ENCODE measurements at regions not wholly inside any gene's neighbourhood (a gene's known extent, or its start where the extent isn't known, plus 50 kb on each side); places are given as distances from the start of the nearest gene placed in this dataset.
"Not testable (repeated sequence)": the region's sequence is repeated elsewhere in the genome, so short reads cannot be mapped to it uniquely, and the experiment has no call there.

DNA sequence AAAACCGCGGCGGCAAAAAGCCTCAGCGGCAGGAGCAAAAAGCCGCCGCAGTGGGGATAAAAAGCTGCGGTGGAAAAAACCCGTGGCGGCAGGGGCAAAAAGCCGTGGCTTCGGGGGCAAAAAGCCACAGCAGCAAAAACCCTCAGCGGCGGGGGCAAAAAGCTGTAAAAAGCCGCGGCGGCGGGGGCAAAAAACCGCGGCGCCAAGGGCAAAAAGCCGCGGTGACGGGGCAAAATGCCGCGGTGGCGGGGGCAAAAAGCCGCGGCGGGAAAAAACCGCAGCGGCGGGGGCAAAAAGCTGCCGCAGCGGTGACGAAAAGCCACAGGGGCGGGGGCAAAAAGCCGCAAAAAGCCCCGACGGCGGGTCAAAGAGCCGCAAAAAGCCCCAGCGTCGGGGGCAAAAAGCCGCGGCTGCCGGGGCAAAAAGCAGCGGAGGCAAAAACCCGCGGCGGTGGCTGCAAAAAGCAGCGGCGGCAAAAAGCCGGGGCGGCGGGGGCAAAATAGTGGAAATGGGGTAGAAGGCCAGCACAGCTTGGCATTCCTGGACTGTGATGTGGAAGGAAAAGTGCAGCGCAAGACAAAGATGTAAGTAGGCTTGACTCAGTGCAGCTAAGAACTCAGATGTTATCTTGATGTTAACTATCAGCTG, 151.8 kb downstream of the ANKRD30BL start:
- peak; percentile 52 for TF ChIP-seq EZH2 (IDR thresholded peaks at IDR 0.05; ENCODE audit: insufficient read depth, low read length)
- TF ChIP-seq, protein P1, sequence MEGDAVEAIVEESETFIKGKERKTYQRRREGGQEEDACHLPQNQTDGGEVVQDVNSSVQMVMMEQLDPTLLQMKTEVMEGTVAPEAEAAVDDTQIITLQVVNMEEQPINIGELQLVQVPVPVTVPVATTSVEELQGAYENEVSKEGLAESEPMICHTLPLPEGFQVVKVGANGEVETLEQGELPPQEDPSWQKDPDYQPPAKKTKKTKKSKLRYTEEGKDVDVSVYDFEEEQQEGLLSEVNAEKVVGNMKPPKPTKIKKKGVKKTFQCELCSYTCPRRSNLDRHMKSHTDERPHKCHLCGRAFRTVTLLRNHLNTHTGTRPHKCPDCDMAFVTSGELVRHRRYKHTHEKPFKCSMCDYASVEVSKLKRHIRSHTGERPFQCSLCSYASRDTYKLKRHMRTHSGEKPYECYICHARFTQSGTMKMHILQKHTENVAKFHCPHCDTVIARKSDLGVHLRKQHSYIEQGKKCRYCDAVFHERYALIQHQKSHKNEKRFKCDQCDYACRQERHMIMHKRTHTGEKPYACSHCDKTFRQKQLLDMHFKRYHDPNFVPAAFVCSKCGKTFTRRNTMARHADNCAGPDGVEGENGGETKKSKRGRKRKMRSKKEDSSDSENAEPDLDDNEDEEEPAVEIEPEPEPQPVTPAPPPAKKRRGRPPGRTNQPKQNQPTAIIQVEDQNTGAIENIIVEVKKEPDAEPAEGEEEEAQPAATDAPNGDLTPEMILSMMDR (IDR thresholded peaks at IDR 0.05; ENCODE audit: insufficient read depth, low read depth, low read length): no peak
- Histone ChIP-seq H4K20me1 (ENCODE audit: insufficient read depth, low read length) (no peaks in the 10 kb centered on the region), H3K9me3 (ENCODE audit: insufficient read depth, low read depth, low read length) (no peaks in the 10 kb centered on the region), H3K79me2 (ENCODE audit: insufficient read depth, low read length) (no peaks in the 10 kb centered on the region), H3K27me3 (ENCODE audit: insufficient read depth, low read length) (peaks cover 5% of the 10 kb centered on the region), H3K36me3 (ENCODE audit: insufficient read depth, low read length) (no peaks in the 10 kb centered on the region), H3K4me2 (ENCODE audit: low read length) (peak overlapping the region; percentile 72), H3K4me3 (ENCODE audit: insufficient read depth, low read depth, low read length) (no peak overlapping the region), H2AFZ (ENCODE audit: low read depth, low read length) (no peak overlapping the region), H3K27ac (ENCODE audit: low read depth, low read length) (no peak overlapping the region), H3K4me1 (ENCODE audit: insufficient read depth, low read length) (no peaks in the 10 kb centered on the region), H3K9ac (ENCODE audit: low read length) (no peak overlapping the region)
- peaks cover 54% of the 10 kb centered on the region for H3K27me3 Mint-ChIP-seq (ENCODE audit: low read depth, unreplicated experiment)
- H3K4me1 Mint-ChIP-seq (ENCODE audit: low read depth, unreplicated experiment): no peaks in the 10 kb centered on the region
- H3K36me3 Mint-ChIP-seq (ENCODE audit: low read depth, unreplicated experiment): no peaks in the 10 kb centered on the region
- H3K27ac Mint-ChIP-seq (ENCODE audit: unreplicated experiment): peak overlapping the region; percentile 66
- H3K4me3 Mint-ChIP-seq (ENCODE audit: unreplicated experiment): peak overlapping the region; percentile 62
- FAIRE-seq (no peak), DNase-seq (ENCODE audit: low read depth) (peak; percentile 46)
- peaks cover 2% of the 10 kb centered on the region for H3K9me3 Mint-ChIP-seq (ENCODE audit: unreplicated experiment)

DNA sequence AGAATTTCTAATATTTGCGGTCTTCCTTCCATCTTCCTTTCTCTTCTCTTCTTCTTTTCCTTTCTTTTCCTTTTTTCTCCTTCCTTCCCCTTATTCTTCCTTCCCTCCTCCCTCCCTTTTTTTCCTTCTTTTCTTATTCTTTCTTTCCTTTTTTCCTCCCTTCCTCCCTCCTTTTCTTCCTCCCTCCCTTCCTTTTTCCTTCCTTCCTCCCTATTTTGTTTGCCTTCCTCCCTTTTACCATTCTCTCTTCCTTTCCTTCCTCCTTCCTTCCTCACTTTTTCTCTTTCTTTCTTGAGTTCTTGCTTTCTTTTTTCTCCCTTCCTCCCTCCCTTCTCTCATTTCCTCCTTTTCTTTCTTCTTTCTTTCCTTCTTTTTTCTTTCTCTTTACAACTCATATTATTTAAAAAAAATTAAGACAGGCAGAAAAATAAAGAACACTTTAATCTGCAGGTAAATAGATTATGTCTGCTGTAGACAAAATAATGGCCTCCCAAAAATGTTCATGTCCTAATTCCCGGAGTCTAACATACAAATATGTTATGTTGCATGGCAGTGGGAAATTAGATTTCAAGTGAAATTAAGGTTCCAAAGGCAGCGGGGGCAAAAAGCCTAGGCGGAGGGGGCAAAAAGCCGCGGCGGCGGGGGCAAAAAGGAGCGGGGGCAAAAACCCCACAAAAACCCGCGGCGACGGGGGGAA, 152.4 kb downstream of the ANKRD30BL start:
- peaks cover 60% of the 10 kb centered on the region for H3K27me3 Mint-ChIP-seq (ENCODE audit: low read depth, unreplicated experiment)
- H3K27ac ChIP-seq (ENCODE audit: low read depth, low read length): no peak overlapping the region
- no peaks in the 10 kb centered on the region for H3K9me3 ChIP-seq (ENCODE audit: insufficient read depth, low read depth, low read length)
- peak overlapping the region; percentile 38 for H3K27ac Mint-ChIP-seq (ENCODE audit: unreplicated experiment)
- TF ChIP-seq, protein P1 (IDR thresholded peaks at IDR 0.05; ENCODE audit: insufficient read depth, low read depth, low read length): no peak
- no peak for TF ChIP-seq EZH2 (IDR thresholded peaks at IDR 0.05; ENCODE audit: insufficient read depth, low read length)
- no peaks in the 10 kb centered on the region for H3K36me3 Mint-ChIP-seq (ENCODE audit: low read depth, unreplicated experiment)
- no peaks in the 10 kb centered on the region for H3K4me1 Mint-ChIP-seq (ENCODE audit: low read depth, unreplicated experiment)
- H4K20me1 ChIP-seq (ENCODE audit: insufficient read depth, low read length): no peaks in the 10 kb centered on the region
- H3K4me3 ChIP-seq (ENCODE audit: insufficient read depth, low read depth, low read length): no peak overlapping the region
- H3K79me2 ChIP-seq (ENCODE audit: insufficient read depth, low read length): no peaks in the 10 kb centered on the region
- peaks cover 5% of the 10 kb centered on the region for H3K27me3 ChIP-seq (ENCODE audit: insufficient read depth, low read length)
- H3K4me2 ChIP-seq (ENCODE audit: low read length): peak overlapping the region; percentile 72
- no peaks in the 10 kb centered on the region for H3K36me3 ChIP-seq (ENCODE audit: insufficient read depth, low read length)
- no peaks in the 10 kb centered on the region for H3K4me1 ChIP-seq (ENCODE audit: insufficient read depth, low read length)
- DNase-seq (ENCODE audit: low read depth) (no peak), FAIRE-seq (no peak)
- H2AFZ ChIP-seq (ENCODE audit: low read depth, low read length): no peak overlapping the region
- H3K9me3 Mint-ChIP-seq (ENCODE audit: unreplicated experiment): peaks cover 2% of the 10 kb centered on the region
- no peak overlapping the region for H3K9ac ChIP-seq (ENCODE audit: low read length)
- peak overlapping the region; percentile 31 for H3K4me3 Mint-ChIP-seq (ENCODE audit: unreplicated experiment)

DNA sequence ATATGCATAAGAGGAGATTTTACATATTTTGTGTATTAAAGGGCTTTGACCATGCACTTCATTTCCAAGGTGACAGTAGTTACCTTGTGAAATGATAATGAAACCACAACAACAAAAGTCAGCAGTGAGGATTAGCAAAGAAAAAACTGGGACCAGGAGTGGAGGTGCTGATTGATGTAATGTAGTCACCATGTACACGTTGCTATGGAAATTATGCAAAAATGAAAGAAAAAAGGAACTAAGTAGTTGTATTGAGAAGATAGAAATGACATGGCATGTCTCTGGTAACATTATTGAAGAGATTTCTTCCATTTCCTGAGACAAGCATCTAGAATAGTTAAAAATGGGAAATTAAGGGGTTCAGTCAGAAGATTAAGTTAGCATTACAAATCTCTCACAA, 171.0 kb downstream of the ANKRD30BL start:
- H3K4me1 Mint-ChIP-seq (ENCODE audit: low read depth, unreplicated experiment); H3K9me3 ChIP-seq (ENCODE audit: insufficient read depth, low read depth, low read length); H3K9me3 Mint-ChIP-seq (ENCODE audit: unreplicated experiment); H3K36me3 ChIP-seq (ENCODE audit: insufficient read depth, low read length); H3K9ac ChIP-seq (ENCODE audit: low read length); H3K4me3 ChIP-seq (ENCODE audit: insufficient read depth, low read depth, low read length); H3K27me3 Mint-ChIP-seq (ENCODE audit: low read depth, unreplicated experiment); H3K4me2 ChIP-seq (ENCODE audit: low read length); DNase-seq (ENCODE audit: low read depth); FAIRE-seq; H3K79me2 ChIP-seq (ENCODE audit: insufficient read depth, low read length); H3K27ac ChIP-seq (ENCODE audit: low read depth, low read length); H2AFZ ChIP-seq (ENCODE audit: low read depth, low read length); H4K20me1 ChIP-seq (ENCODE audit: insufficient read depth, low read length); H3K4me3 Mint-ChIP-seq (ENCODE audit: unreplicated experiment); H3K4me1 ChIP-seq (ENCODE audit: insufficient read depth, low read length); H3K27me3 ChIP-seq (ENCODE audit: insufficient read depth, low read length); H3K27ac Mint-ChIP-seq (ENCODE audit: unreplicated experiment); H3K36me3 Mint-ChIP-seq (ENCODE audit: low read depth, unreplicated experiment): not testable (repeated sequence)

DNA sequence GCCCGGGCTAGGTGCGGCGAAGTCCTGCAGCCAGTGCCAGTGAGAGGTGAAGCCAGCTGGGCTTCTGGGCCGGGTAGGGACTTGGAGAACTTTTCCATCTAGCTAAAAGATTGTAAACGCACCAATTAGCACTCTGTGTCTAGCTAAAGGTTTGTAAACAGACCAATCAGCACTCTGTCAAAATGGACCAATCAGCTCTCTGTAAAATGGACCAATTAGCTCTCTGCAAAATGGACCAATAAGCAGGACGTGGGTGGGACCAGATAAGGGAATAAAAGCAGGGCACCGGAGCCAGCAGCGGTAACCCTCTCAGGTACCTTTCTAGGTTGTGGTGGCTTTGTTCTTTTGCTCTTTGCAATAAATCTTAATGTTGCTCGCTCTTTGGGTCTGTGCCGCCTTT, 195.1 kb downstream of the ANKRD30BL start:
- H3K4me1 ChIP-seq (ENCODE audit: insufficient read depth, low read length); H3K36me3 ChIP-seq (ENCODE audit: insufficient read depth, low read length); H3K4me3 Mint-ChIP-seq (ENCODE audit: unreplicated experiment): not testable (repeated sequence)

More for the DNA sequence above, 195.1 kb downstream of the ANKRD30BL start:
- H4K20me1 ChIP-seq (ENCODE audit: insufficient read depth, low read length); H3K4me1 Mint-ChIP-seq (ENCODE audit: low read depth, unreplicated experiment); H3K9ac ChIP-seq (ENCODE audit: low read length); H3K4me2 ChIP-seq (ENCODE audit: low read length); H3K27ac ChIP-seq (ENCODE audit: low read depth, low read length); H3K27me3 Mint-ChIP-seq (ENCODE audit: low read depth, unreplicated experiment); H3K9me3 Mint-ChIP-seq (ENCODE audit: unreplicated experiment); FAIRE-seq; DNase-seq (ENCODE audit: low read depth); H3K79me2 ChIP-seq (ENCODE audit: insufficient read depth, low read length); H3K27ac Mint-ChIP-seq (ENCODE audit: unreplicated experiment); H2AFZ ChIP-seq (ENCODE audit: low read depth, low read length); H3K27me3 ChIP-seq (ENCODE audit: insufficient read depth, low read length); H3K9me3 ChIP-seq (ENCODE audit: insufficient read depth, low read depth, low read length); H3K36me3 Mint-ChIP-seq (ENCODE audit: low read depth, unreplicated experiment); H3K4me3 ChIP-seq (ENCODE audit: insufficient read depth, low read depth, low read length): not testable (repeated sequence)

All from astrocyte (in vitro differentiated cells and primary cell).